ENCODE measurements at regions not wholly inside any gene's neighbourhood (a gene's known extent, or its start where the extent isn't known, plus 50 kb on each side); places are given as distances from the start of the nearest gene placed in this dataset.

DNA sequence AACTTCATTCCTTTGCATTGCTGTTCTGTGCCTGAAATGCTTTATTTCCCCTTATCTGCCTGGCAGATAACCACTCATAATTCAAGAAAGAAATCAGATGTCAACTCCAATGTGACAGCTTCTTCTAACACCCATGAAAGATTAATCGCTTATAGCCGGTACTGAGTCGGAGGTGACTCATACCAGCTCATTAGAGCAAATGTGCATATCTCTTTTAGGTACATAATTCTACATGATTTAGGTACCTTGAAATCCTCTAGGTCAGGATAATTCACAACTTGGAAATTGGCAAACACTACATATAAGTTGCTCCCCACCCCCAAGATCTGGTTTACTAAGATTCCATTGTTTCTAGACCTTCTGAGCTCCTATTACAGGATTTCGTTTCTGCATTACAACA, 554.4 kb upstream of the SORCS1 start:
- in situ Hi-C loops (cut with HindIII; ENCODE audit: low sequenced_read_pairs) = no loop called here

DNA sequence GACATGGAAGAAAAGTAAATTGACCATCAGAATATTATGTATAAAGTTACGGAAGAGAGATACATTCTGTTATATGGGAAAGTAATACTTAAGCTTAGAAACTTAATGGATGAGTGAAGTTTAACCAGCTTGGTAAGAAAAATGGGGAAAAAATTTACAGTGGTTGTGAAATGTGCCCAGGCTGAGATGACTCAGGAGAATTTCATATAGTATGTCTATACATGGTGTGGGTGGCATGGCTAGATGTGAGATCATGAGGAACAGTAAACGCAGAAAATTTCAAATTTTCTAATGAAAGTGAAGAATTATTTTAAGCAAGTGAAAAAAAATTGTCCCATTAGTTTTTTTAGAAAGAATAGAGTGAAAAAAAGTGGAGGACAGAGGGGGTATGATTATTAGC, 552.5 kb upstream of the SORCS1 start:
- in situ Hi-C loops (cut with HindIII; ENCODE audit: low sequenced_read_pairs) = no loop called here

- in situ Hi-C loops (cut with HindIII; ENCODE audit: low sequenced_read_pairs) = no loop called here
These were observed 551.1 kb upstream of the SORCS1 start for GRCh38 chr10:107715565-107715964.

- in situ Hi-C loops (cut with HindIII; ENCODE audit: low sequenced_read_pairs) = no loop called here
These were observed 544.5 kb upstream of the SORCS1 start for GRCh38 chr10:107708981-107709380.

DNA sequence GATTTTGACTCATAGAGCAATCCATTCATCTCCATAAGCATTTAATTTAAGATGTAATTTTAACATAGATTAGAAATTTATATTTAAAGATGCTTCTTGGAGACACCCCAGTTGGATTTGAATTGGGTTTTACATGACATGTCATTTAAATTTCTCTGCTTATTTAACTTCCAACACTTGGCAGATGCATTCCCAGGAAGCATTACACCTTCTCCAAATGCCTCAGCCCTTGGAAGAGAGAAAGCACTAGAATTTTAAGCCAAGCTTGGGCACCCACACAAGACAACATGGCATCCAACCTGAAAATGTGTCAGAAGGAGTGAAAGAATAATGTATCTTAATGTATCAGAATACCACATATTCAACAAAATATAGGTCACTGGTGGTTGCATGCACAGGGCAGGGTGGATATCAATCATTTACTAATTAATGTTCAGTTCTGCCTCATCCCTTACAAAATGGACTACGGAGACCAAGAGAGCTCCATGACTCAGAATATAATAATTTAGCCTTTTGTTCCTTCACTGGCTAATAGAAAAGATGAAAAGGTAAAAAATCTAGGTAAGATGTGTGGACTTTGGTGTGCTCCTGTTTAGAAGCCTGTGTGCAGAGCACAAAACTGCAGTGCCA, 541.7 kb upstream of the SORCS1 start:
- in situ Hi-C loops (cut with HindIII; ENCODE audit: low sequenced_read_pairs) = no loop called here

DNA sequence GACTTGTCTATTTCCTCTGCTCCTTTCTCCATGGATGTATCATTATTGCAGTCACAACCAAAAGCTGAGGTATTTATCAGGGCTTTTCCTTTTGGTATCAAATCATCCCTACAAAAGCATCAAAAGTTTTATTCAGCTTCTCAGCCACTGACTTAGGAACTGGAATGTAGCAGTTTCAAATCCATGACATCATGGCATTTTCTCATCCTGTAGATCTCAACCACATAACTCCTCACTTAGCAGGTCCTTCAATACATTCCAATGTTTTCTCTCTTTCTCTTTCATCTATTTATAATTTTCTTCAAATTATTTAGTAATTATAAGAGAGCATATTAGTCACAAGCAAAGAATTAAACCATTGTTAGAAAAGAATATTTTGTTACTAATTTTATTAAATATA, 537.4 kb upstream of the SORCS1 start:
- in situ Hi-C loops (cut with HindIII; ENCODE audit: low sequenced_read_pairs) = no loop called here

GRCh38 chr10:107692072-107692471, 527.6 kb upstream of the SORCS1 start:
- in situ Hi-C loops (cut with HindIII; ENCODE audit: low sequenced_read_pairs) = no loop called here

DNA sequence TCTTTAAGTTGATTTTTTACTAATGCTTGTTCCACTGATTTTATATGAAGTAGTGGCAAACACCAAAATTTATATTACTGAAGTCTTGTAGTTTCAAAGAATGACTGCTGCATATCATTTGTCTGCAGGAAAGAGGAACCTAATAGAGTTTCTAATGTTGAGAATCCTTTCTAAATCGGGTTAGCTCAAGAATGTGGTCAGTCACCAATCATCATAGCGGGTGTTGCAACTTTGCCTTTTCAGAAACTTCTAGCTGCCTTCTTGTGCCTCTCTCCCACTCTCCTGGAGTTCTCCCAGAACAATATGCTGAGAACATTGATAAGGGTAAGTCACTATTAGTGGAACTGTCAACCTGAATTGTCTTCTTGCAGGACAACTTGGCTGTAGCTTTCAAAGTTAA, 524.8 kb upstream of the SORCS1 start:
- in situ Hi-C loops (cut with HindIII; ENCODE audit: low sequenced_read_pairs) = no loop called here

GRCh38 chr10:107687701-107688100, 523.2 kb upstream of the SORCS1 start:
- in situ Hi-C loops (cut with HindIII; ENCODE audit: low sequenced_read_pairs) = no loop called here

DNA sequence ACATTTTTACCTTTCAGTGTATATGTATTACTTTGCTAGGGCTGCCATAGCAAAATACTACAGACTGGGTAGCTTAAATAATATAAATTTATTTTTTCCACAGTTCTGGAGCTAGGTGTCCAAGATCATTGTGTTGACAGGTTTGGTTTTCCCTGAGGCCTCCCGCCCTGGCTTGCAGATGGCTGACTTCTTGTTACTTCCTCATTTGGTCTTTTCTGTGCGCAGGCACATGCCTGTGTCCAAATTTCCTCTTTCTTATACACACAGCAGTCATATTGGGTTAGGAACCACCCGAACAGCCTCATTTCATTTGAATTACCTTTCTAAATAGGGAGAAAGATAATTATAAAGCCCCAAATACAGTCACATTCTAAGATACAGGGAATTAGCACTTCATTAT, 521.6 kb upstream of the SORCS1 start:
- in situ Hi-C loops (cut with HindIII; ENCODE audit: low sequenced_read_pairs) = no loop called here

GRCh38 chr10:107671960-107672359, 507.5 kb upstream of the SORCS1 start:
- in situ Hi-C loops (cut with HindIII; ENCODE audit: low sequenced_read_pairs) = no loop called here

DNA sequence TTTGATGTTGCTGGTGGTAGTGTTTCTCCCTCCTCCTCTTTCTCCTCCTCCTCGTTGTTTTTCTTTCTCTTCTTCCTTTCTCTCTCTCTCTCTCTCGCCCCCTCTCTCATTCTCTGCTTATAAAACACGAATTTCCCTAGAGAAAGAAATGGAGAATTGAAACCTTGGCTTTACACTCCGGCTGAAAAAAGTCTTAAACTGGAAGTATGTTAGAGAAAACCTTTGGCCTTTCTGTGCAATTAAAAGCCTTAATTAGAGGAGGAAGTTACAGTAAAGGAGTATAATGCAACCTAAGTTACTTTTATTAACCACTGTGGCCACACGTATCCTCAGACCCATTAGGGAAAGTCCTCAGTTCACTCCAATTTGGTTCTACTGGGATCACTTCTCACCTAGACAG, 501.7 kb upstream of the SORCS1 start:
- in situ Hi-C loops (cut with HindIII; ENCODE audit: low sequenced_read_pairs) = no loop called here

GRCh38 chr10:107665459-107665858, 501.0 kb upstream of the SORCS1 start:
- in situ Hi-C loops (cut with HindIII; ENCODE audit: low sequenced_read_pairs) = no loop called here

- in situ Hi-C loops (cut with HindIII; ENCODE audit: low sequenced_read_pairs) = no loop called here
These were observed 493.3 kb upstream of the SORCS1 start for GRCh38 chr10:107657851-107658250.

- in situ Hi-C loops (cut with HindIII; ENCODE audit: low sequenced_read_pairs) = no loop called here
These were observed 492.4 kb upstream of the SORCS1 start for GRCh38 chr10:107656932-107657331.

DNA sequence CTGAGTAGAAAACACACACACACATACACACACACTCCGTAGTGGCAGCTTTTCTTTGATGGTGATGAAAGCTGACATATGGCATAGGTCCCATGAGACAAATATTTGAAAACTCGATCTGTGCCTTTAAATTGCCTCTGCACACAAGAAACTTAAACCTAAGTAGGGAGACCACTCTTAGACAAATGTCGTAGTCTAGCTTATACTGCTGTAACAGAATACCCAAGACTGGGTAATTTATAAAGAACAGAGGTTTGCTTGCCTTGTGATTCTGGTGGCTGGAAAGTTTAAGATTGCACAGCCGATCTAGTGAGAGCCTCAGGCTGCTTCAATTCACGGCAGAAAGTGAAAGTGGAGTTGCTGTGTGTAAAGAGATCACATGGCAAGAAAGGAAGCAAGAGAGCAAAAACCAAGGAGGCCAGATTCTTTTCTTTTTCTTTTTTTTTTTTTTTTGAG, 489.4 kb upstream of the SORCS1 start:
- in situ Hi-C loops (cut with HindIII; ENCODE audit: low sequenced_read_pairs) = no loop called here

GRCh38 chr10:107650939-107651338, 486.4 kb upstream of the SORCS1 start:
- in situ Hi-C loops (cut with HindIII; ENCODE audit: low sequenced_read_pairs) = no loop called here

DNA sequence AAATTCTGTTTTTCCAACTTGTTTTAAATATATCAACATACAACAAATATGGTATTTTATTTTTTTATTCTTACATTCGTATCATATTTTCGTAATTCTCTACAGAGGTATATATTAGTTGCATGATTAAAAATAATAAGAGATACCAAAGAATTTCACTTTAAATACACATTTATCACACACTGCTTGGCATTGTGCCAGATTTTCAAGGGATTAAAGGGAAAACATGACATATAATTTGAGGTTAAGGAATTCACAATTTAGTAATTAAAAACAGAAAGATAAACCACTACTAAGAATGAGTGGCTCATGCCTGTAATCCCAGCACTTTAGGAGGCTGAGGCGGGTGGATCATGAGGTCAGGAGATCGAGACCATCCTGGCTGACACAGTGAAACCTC, 484.7 kb upstream of the SORCS1 start:
- in situ Hi-C loops (cut with HindIII; ENCODE audit: low sequenced_read_pairs) = no loop called here

DNA sequence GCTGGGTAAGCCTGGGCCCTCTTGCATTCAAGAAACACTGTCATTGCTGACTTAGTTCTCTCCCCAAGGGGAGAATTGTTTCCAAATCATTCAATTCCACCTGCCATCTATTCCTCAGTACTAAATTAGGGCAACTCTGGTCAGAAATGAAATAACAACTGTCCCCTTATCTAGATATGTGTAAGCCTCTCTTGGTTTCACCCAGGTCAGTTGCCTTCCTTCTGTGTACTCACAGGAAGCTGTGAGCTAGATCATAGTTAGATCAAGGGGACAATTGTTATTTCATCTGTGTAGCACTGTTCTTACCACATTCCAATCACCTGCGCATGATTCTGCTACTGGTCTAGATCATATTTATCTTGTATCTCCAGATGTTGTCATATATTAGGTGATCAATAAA, 483.0 kb upstream of the SORCS1 start:
- in situ Hi-C loops (cut with HindIII; ENCODE audit: low sequenced_read_pairs) = no loop called here

DNA sequence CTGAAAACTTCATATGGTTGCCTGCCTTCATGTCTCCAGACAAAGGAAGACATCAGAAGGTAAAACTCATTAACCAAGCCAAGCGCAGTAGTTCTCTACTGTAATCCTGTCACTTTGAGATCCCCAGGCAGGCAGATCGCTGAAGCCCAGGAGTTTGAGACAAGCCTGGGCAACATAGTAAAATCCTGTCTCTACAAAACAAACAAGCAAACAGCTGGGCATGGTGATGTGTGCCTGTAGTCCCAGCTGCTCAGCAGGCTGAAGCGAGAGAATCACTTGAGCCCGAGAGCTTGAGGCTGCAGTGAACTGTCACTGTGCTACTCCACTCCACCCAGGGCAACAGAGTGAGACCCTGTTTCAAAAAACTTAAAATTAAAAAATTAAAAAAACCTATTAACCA, 467.4 kb upstream of the SORCS1 start:
- in situ Hi-C loops (cut with HindIII; ENCODE audit: low sequenced_read_pairs) = no loop called here

- in situ Hi-C loops (cut with HindIII; ENCODE audit: low sequenced_read_pairs) = no loop called here
These were observed 462.4 kb upstream of the SORCS1 start for GRCh38 chr10:107626862-107627261.

GRCh38 chr10:107623292-107623691, 458.8 kb upstream of the SORCS1 start:
- in situ Hi-C loops (cut with HindIII; ENCODE audit: low sequenced_read_pairs) = no loop called here

GRCh38 chr10:107619139-107619538, 454.6 kb upstream of the SORCS1 start:
- in situ Hi-C loops (cut with HindIII; ENCODE audit: low sequenced_read_pairs) = no loop called here

Measured in DLD1 (cell line).